HG03025 (cell line): ENCODE measurements at regions not wholly inside any gene's neighbourhood (a gene's known extent, or its start where the extent isn't known, plus 50 kb on each side); places are given as distances from the start of the nearest gene placed in this dataset.

Source experiments
- ATAC-seq: cut with Tn5 transposase; IDR thresholded peaks from one replicate; pipeline ENCODE4 v1.9.1; 2021; ENCODE audit warnings: mild to moderate bottlenecking, moderate library complexity; ENCODE audit not compliant: unreplicated experiment, low FRiP score

- ATAC-seq, result no peak
Observed at GRCh38 chr12:85504164-85504563, 224.1 kb downstream of the ALX1 start.

GRCh38 chr12:85504624-85505023 is 224.6 kb downstream of the ALX1 start:
- no peak for ATAC-seq

- no peak for ATAC-seq
Observed at GRCh38 chr12:85507456-85507855, 227.4 kb downstream of the ALX1 start.

DNA sequence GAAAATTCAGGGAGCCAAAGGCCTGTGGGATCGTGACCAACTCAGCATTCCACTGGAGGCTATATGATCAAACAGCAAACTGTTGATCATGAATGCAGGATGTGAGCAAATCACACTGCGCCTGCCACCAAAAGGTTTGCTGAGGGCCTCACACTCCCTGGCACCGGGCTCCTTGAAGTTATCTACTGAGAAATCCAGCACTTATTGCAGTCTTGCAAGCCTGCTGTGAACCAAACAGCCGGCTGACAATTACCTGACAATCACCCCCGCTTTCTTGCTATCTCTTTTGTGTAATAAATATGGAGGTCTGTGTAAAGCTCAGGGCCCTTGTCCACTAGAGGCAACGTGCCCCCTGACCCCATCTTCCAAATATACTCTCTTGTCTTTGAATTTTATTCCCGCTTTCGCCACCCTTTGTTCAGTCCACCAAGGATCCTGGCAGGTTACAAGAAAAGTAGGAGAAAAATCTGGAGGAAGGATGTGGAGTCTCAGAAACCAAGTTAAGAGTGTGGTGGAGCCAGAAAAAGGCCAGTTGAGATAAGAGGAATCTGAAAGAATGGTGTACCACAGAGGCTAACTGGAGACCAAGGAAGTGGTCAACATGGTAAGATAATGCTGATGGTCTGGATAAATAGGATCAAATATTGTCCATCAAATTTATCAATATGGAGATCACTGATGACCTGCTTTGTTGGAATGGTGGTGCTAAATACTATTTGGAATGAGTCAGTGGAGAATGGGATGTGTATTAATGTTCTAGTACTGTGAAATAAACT is 229.2 kb downstream of the ALX1 start:
- no peak for ATAC-seq

GRCh38 chr12:85509857-85510256 is 229.8 kb downstream of the ALX1 start:
- no peak for ATAC-seq

DNA sequence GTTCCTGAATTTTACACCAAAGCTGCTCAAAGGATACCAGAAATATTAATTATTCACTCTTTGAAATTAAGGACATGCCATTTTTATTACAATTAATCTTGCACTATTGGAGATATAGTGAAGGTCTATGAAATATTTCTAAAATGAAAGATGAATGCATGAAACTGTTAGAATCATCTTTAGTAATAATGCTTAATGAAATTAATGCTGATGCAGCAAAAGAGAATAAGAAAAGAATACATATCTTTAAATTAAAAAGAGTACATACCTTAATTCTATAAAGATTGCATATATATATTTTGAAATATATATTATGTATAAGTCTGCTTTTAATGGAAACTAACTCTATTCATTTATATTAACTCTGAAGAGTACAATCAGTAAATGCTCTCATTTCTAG is 236.0 kb downstream of the ALX1 start:
- ATAC-seq, result no peak

DNA sequence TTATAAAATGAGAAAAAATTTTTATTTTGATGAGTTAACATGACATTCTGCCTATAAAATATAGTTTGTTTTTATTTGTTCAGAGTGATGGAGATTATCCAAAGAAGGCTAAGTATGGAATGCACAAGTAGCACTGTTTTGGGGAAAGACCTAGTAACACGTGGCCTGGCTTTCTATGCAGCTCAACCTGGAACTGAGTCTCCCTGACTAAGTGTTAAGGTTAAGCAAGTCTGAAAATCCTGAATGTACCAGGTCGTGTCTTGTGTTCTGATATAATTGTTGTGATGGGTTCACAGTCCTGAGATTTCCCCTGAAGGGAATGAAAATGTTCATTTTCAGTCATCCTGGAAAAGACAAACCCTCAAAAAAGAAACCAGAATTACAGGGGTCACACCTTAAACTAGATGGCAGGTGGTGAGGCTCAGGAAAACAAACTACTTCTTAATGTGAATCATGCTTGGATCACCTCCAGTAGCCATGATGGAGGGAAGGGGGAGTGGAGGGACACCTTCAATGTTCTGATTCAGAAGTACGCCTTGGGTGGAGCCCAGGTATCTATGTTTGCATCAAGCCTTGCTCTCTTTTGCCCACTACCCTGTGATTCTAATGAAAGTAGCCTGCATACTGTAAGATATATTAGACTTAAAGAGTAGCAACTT is 236.8 kb downstream of the ALX1 start:
- no peak for ATAC-seq

GRCh38 chr12:85519163-85519562 is 239.1 kb downstream of the ALX1 start:
- ATAC-seq, result no peak

DNA sequence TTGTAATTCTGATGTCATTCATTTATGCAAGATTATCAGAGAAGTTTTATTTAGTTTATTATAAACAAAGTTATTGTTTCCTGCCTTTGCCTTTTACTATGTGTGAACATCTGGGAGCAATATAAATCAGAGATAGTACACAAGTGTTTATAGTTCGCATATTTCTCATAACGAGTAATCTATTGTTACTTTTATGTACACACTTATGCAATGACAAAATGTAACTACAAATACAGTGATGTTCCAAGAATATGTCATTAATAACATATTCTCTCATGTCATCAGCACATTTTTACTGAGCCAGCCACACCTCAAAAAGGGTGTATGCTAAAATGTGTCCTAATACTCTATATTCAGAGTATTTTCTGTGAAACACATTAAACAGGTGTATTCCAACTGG is 243.2 kb downstream of the ALX1 start:
- ATAC-seq, result no peak

- peak; percentile 83 for ATAC-seq
Observed at GRCh38 chr12:85527192-85527591, 247.2 kb downstream of the ALX1 start.

DNA sequence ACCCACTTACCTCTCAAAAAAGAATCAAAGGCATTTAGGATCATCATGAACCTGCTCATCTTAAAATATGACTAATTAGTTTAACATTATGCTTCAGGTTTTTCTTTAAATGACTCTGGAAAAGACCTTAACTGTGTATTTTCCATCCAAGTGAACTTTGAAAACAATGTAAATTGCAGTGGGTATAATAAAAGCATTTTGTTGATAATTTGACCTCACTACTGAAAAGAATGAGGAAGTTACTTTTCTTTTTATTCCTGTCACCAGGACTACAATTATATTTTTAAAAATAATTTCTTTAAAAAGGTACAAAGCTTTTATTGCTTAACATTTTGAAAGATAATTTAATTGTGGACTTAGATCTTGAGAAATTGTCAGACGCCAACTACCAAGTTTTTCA is 249.9 kb downstream of the ALX1 start:
- no peak for ATAC-seq

- ATAC-seq, result no peak
Observed at GRCh38 chr12:85530456-85530855, 250.4 kb downstream of the ALX1 start.

- ATAC-seq, result peak; percentile 94
Observed at GRCh38 chr12:85531341-85531740, 251.3 kb downstream of the ALX1 start.

- no peak for ATAC-seq
Observed at GRCh38 chr12:85549640-85550039, 269.6 kb downstream of the ALX1 start.

- ATAC-seq, result no peak
Observed at GRCh38 chr12:85550924-85551323, 270.9 kb downstream of the ALX1 start.

- no peak for ATAC-seq
Observed at GRCh38 chr12:85552461-85552860, 272.4 kb downstream of the ALX1 start.

- ATAC-seq, result no peak
Observed at GRCh38 chr12:85557850-85558249, 277.8 kb downstream of the ALX1 start.

DNA sequence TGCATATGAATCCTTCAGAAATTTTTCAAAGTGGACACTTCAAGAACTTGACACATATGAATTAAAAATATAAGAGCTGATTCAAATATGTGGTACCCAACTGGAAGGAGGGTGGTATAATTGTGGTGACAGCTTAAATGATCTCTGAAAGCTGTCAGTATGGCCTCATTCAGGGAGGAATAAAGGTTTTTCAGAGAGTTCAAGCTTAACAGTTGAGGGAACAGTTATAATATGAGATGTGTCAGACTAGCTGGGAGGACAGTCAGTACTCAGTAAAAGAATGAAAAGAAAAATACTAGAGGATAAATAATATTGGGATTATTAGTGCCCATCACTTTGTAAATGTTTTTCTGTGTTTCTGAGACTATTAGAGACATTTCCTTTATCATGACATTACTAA is 277.5 kb downstream of the RASSF9 start:
- no peak for ATAC-seq

DNA sequence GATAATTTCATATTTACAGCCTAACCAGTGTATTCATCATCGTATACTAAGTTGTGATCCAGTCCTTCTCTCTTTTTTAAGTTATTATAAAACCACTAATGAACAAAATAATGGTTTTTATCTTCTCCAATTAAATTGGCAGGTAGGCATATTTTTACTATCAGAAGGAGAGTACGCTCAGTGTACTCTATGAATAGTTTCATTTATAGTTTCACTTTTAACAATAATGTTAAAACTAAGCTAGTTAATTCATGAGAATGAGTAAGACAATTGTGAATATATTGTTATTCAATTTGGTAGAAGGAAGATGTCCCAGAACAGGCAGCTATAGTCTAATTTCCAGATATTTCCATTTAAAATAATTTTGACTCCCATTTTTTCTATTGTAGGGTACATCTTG is 277.1 kb downstream of the RASSF9 start:
- no peak for ATAC-seq

DNA sequence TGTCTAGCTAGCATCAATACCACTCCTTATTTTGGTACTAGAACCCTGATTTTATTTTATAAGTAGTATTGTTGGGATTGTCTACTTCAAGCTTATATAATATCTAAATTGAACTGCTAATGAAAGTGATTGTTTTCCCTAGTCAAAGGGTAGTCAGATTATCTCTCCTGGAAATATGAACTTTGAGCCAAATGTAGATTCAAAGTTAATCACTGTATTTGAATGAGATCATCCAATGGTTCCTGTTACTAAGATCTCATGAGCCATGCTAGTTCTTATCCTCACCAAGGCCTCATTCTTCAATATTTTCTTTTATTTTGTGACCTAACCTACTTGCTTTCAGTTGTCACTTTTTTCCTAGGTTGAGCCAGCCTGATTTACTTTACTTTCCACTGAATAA is 276.7 kb downstream of the RASSF9 start:
- no peak for ATAC-seq

DNA sequence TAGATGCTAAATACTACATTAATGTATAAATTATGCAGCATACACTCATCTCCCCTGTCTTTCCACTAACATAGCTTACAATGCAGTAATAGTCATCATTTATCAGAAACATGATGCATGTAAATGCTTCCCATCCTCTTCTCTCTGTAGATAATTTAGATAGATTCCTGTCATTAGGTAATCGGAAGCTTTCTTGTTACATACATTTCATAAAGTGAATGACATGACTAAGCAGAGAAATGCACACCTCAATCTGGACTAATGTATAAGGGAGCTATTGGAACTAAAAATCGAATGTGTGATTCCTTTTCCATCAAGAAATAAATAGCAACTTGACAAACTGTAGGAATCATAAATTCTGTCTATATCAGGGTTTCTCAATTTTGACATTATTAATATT is 273.4 kb downstream of the RASSF9 start:
- no peak for ATAC-seq

- ATAC-seq, result no peak
Observed at GRCh38 chr12:85564786-85565185, 271.4 kb downstream of the RASSF9 start.
